M059J (cell line): ENCODE measurements at regions not wholly inside any gene's neighbourhood (a gene's known extent, or its start where the extent isn't known, plus 50 kb on each side); places are given as distances from the start of the nearest gene placed in this dataset.
A peak's percentile ranks its signal among the peaks of the same experiment; 100 is the strongest.
"Not testable (repeated sequence)": the region's sequence is repeated elsewhere in the genome, so short reads cannot be mapped to it uniquely, and the experiment has no call there.

Experiments used
- DNase-seq: peaks from one replicate; pipeline ENCODE4 v3.0.0-alpha.2; 2012; ENCODE audit warnings: low read depth

DNA sequence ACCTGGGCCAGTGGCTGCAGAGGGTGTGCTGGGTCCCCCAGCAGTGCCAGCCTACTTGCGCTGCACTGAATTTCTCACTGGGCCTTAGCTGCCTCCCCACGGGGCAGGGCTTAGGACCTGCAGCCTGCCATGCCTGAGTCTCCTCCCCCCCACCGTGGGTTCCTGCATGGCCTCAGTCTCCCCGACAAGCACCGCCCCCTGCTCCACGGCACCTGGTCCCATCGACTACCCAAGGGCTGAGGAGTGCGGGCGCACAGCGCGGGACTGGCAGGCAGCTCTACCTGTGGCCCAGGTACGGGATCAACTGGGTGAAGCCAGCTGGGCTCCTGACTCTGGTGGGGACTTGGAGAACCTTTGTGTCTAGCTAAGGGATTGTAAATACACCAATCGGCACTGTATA, 1143.6 kb downstream of the OTOL1 start:
- DNase-seq, result not testable (repeated sequence)

GRCh38 chr3:162641317-162641716, 1144.7 kb downstream of the OTOL1 start:
- DNase-seq, result no peak

DNA sequence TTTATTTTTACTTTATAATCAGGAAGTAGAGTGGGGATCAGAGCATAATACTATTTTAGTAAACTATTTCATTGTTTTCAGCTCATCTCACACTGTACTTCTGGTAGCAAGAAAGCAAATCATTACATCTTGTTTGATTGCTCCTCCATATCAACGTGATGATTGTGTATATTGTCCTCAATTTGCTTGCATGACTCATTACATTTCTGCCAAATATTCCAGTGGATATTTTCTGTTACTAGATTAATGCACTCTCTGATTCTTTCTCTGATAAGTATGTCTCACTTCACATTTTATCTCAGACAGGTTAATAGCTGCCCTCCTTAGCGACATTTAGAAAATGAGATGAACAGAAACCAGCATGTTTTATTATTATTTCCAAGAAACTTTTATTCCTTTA, 1145.3 kb downstream of the OTOL1 start:
- DNase-seq, result peak; percentile 3

DNA sequence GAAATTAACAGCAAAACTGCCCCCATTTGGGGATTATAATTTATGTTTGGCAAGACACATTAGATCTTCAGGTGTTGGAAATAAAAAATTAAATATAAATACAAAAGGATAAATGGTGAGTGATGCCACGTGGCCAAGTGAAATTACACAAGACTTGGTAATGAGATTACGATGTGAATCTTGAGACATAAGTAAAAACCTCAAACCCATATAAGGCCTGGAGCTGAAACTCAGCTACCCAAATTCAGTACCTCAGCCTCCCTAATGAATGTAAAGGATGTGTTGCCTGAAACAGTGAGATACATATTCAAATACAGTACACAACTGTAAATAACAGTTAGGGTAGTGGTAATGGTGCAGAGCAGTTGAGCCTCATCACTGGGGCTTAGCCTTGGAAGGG, 1146.6 kb downstream of the OTOL1 start:
- DNase-seq, result no peak

DNA sequence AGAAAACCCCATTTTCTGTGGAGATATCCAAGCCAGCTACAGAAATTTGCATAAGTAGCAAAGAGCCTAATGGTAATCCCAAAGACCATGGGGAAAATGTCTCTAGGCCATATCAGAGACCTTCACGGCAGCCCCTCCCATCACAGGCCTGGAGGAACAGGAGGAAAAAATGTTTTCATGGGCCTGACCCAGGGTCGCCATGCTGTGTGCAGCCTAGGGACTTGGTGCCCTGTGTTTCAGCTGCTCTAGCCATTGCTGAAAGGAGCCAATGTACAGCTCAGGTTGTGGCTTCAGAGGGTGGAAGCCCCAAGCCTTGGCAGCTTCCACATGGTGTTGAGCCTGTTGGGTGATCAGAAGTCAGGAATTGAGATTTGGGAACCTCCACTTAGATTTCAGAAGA, 1150.7 kb downstream of the OTOL1 start:
- no peak for DNase-seq

GRCh38 chr3:162658003-162658402, 1161.4 kb downstream of the OTOL1 start:
- no peak for DNase-seq

DNA sequence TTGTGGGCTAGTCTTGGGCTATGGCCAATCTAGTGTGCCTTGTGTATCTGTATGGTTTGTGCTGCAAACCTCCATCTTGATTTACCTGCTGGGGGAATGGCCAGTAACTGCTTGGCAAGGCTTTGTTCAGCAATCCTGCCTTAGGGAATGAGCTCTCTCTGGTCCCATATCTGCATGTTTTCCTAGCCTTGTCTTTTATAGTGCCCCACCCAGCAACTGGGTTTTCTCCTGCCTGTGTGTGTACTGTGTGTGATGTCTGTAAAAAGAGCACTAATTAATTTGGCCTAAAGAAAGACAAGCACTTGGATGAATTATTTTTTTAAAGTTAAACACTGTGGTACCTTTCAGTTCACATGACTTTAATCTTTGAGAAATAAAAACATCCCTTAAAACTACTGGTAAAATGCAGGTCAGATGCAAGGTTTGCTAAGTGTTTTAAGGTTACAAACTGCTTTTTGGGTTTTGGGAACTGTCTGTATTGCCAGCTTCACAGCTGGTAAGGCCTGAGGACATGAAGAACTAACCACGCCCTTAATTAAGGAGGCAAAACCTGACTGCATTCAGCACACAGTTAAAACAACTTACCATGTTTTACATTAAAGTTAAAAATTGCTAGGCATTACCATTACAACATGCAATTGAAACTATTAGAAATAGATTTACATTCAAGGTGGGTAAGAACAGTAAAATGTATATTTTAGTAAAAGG, 1169.2 kb downstream of the OTOL1 start:
- no peak for DNase-seq

- no peak for DNase-seq
These were observed 1170.2 kb downstream of the OTOL1 start for GRCh38 chr3:162666835-162667234.

DNA sequence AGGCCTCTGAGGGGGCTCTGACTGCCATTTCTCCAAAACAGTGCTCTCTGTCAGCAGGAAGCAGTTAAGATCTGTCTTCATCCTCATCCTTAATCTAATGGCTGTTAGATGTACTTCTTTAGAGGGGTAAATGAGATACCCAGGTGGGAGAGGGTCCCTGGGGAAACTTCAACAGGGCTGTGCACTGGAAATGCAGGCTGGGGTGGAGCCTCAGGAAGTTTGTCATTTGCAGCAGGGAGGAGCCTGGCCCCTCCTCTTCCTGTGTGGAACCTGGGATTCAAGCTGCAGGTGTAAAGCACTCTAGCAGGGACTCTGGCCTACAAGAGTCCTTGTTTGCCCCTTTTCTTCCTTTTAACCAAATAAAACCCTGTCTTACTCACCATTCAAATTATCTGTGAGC, 1173.6 kb downstream of the OTOL1 start:
- DNase-seq, result no peak

- DNase-seq, result no peak
These were observed 1180.9 kb downstream of the OTOL1 start for GRCh38 chr3:162677475-162677874.

GRCh38 chr3:162678941-162679340, 1182.3 kb downstream of the OTOL1 start:
- no peak for DNase-seq

GRCh38 chr3:162684260-162684659, 1187.7 kb downstream of the OTOL1 start:
- DNase-seq, result no peak

DNA sequence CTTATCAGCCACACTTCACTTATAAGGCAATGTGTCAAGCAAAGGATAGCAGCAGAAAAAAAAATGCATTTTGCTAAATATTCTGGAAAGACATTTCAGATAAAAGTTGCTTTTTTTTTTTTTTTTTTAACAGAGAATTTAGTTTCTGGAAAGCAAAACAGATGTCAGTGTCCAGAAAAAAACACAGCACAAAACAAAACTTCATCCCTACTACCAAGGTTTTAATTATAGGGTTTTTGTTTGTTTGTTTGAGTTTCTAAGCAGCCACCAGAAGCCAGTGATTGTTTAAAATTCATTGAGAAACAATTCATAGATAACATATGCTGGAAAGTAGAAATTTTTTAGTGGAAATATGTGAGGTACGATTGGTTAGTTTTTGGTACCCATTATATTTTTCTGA, 1202.7 kb downstream of the OTOL1 start:
- no peak for DNase-seq

DNA sequence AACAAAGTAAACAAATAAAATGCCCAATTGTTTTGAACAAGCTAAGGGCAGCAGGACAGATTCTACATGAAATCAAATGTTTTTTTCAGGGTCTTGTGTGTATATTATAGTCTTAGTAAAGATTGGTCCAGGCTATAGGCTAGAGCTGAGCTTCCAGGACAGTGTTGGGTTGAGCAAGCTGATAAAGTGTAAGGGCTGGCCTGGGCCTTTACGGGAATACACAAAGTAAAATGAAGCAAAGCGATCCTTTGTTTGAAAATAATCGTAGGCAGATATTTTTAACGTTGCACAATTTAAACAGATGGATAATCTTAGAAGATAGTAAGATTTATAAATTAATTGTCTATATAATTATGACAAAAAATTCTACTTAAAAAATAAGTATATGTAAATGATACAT, 1204.6 kb downstream of the OTOL1 start:
- DNase-seq, result no peak

GRCh38 chr3:162702768-162703385, 1206.3 kb downstream of the OTOL1 start:
- DNase-seq, result no peak

DNA sequence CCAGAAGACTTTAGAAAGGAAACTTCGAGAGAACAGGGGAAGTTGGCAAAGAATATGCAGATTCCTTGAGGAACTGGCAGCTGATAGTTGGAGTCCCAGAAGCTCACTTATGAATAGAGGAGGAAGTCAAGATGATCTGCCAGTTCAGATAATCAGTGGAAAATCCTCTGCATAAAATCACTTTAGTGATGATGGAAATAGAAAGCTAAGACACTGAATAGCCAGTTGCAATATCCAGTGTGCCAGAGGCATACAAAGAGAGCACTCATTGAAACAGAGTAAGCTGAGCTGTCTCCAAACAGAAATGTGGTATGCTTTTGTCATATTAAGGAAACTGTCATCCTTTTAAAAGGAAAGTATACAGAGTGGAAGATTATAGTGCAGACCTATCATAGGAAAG, 1207.6 kb downstream of the OTOL1 start:
- no peak for DNase-seq

DNA sequence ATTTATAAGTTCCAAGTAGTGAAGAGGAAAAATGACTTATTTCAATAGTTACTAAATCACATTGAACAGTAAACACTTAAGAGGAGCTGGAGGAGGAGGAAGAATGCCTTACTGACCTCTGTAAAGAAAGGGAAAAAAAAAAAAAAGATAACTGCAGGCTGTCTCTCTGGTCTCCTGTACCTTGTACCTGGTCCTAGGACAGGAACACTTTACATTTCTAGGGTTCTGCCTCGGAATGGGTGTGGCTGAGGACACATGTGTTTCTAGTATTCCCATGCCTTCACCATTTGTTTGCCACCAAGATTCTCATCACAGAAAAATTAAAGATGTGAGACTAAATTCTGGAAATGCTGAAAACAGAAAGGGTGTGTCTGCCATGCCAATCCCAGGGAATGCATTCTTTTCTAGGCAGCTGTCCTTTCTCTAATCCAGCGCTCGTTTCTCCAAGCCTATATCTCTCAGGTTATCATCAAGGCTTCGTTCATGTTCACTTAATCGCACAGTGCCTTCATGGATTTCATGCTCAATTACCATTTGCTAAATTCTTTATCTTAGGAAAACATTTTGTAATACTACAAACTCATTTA, 1208.3 kb downstream of the OTOL1 start:
- no peak for DNase-seq

- not testable (repeated sequence) for DNase-seq
These were observed 1211.8 kb downstream of the OTOL1 start for GRCh38 chr3:162708394-162708793.

DNA sequence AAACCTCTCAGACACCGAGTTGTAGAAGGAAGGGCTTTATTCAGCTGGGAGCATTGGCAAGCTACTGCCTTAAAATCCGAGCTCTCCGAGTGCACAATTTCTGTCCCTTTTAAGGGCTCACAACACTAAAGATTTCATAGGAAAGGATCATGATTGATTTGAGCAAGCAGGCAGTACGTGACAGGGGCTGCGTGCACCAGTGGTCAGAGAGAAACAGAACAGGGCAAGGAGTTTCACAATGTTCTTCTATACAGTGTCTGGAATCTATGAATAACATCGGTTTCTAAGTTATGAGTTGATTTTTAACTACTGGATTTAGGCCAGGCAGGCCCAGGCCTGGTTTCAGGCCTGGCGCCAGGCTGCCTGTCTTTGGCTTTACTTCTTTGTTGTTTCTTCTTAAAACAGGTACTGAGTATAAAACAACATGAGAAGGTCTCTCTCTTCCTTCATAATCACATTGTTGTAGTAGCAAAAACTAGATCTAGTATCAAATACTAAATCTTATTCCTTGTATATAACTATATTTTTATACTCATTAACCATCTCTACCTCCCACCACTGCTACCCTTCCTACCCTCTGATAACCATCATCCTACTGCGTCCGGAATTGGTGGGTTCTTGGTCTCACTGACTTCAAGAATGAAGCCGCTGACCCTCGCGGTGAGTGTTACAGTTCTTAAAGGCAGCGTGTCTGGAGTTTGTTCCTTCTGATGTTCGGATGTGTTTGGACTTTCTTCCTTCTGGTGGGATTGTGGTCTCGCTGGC, 1212.5 kb downstream of the OTOL1 start:
- DNase-seq, result peak; percentile 24

DNA sequence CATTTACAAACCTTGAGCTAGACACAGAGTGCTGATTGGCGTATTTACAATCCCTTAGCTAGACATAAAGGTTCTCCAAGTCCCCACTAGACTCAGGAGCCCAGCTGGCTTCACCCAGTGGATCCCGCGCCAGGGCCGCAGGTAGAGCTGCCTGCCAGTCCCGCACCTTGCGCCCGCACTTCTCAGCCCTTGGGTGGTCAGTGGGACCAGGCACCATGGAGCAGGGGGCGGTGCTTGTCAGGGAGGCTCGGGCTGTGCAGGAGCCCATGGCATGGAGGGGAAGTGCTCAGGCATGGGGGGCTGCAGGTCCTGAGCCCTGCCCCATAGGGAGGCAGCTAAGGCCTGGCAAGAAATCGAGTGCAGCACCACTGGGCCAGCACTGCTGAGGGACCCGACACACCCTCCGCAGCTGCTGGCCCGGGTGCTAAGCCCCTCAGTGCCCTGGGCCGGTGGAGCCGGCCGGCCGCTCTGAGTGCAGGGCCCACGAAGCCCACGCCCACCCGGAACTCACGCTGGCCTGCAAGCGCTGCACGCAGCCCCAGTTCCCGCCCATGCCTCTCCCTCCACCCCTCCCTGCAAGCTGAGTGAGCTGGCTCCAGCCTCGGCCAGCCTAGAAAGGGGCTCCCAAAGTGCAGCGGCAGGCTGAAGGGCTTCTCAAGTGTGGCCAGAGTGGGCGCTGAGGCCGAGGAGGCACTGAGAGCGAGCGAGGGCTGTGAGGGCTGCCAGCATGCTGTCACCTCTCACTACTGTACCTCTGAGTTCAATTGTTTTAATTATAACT, 1213.9 kb downstream of the OTOL1 start:
- no peak for DNase-seq

- DNase-seq, result not testable (repeated sequence)
These were observed 1220.5 kb downstream of the OTOL1 start for GRCh38 chr3:162717074-162717473.

DNA sequence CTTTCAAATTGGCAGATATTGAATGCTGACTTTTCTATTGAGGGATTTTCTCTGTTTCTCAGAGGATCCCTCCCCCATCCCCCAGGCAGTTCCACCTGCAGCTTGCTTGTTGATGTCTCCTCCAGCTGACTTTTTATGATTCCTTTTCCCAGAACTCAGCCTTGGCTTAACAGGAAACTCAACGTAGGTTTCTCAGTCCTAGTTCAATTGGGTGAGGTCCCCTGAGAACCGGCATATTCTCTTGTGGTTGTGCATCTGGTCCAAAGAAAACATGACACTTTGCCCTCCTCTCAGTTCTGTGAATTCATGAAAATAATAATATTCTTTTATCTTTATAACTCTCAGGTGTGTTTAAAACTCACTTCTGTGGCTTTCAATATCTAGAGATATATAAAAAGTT, 1222.1 kb downstream of the OTOL1 start:
- DNase-seq, result no peak
